ENCODE measurements at regions not wholly inside any gene's neighbourhood (a gene's known extent, or its start where the extent isn't known, plus 50 kb on each side); places are given as distances from the start of the nearest gene placed in this dataset.
A peak's percentile ranks its signal among the peaks of the same experiment; 100 is the strongest.

DNA sequence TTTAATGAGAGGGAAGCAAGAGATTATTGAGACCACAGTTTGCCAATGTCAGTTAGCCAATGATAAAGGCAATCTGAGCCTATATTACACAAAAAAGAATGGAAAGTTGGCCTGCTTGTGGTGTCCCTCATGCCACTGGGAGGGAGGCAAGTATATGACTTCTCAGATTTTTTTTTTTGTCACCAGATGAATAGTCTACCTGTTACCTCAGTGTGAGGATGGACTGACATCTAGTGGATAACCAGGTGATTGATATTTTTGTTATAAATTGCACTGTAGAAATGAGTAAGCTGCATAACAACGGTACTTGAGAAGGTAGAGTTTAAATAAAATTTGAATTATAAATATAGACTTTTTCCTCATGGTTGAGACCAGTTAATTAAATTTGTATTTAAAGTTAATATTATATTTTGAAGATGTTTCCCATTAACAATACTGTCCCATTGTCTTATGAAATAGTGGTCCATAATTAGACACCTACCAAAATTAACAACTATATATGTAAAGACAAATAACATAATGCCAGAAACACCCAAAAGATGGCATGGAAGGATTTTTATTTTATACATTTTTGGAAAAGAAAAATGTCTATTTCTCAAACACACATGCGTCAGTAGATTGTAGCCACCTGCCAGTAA is 237.8 kb upstream of the GADL1 start:
- no peaks in the 10 kb centered on the region for H3K4me1 ChIP-seq
- 71 to 74% methylated on average over 2 of the region's 2 CpGs for WGBS, 2 donors (ENCODE audit: low coverage in 1 of 2)
- H3K36me3 ChIP-seq, result no peaks in the 10 kb centered on the region
- no peak overlapping the region for H3K4me3 ChIP-seq
- no peak overlapping the region for H3K27ac ChIP-seq
- no peaks in the 10 kb centered on the region for H3K9me3 ChIP-seq
- ATAC-seq, result no peak
- TF ChIP-seq POLR2A (IDR thresholded peaks at IDR 0.05), result no peak
- TF ChIP-seq, protein P1, sequence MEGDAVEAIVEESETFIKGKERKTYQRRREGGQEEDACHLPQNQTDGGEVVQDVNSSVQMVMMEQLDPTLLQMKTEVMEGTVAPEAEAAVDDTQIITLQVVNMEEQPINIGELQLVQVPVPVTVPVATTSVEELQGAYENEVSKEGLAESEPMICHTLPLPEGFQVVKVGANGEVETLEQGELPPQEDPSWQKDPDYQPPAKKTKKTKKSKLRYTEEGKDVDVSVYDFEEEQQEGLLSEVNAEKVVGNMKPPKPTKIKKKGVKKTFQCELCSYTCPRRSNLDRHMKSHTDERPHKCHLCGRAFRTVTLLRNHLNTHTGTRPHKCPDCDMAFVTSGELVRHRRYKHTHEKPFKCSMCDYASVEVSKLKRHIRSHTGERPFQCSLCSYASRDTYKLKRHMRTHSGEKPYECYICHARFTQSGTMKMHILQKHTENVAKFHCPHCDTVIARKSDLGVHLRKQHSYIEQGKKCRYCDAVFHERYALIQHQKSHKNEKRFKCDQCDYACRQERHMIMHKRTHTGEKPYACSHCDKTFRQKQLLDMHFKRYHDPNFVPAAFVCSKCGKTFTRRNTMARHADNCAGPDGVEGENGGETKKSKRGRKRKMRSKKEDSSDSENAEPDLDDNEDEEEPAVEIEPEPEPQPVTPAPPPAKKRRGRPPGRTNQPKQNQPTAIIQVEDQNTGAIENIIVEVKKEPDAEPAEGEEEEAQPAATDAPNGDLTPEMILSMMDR (IDR thresholded peaks at IDR 0.05), result peak; percentile 22 to 57 (median 48)
- H3K27me3 ChIP-seq, result no peaks in the 10 kb centered on the region

DNA sequence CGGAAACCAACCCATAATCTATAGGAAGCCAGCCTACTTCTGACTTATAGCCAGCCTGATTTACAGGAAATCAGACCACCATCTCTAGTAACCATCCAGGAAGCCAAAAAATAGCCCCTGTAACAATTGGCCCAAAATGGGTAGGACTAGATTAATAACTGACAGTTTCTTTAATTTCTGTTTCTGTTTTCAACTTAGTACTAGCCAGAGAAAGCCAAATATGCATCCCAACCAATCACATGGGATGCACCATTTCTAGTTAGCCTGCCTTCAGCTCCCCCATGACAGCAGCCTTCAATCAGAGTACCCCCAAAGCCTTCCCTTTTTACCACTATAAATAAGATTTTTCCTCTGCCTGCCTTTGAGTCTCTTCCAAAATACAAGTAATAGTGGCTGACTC is 239.1 kb upstream of the GADL1 start:
- H3K27me3 ChIP-seq, result no peaks in the 10 kb centered on the region
- H3K4me3 ChIP-seq, result no peak overlapping the region
- WGBS, 2 donors (ENCODE audit: low coverage in 1 of 2), result 88 to 92% methylated on average over 1 of the region's 1 CpG
- no peak overlapping the region for H3K27ac ChIP-seq
- H3K4me1 ChIP-seq, result no peaks in the 10 kb centered on the region
- ATAC-seq, result no peak
- H3K9me3 ChIP-seq, result no peaks in the 10 kb centered on the region
- no peaks in the 10 kb centered on the region for H3K36me3 ChIP-seq
- TF ChIP-seq POLR2AphosphoS5 (IDR thresholded peaks at IDR 0.05) (no peak), POLR2A (IDR thresholded peaks at IDR 0.05) (no peak), EP300 (IDR thresholded peaks at IDR 0.05) (no peak)
- TF ChIP-seq, protein P1 (IDR thresholded peaks at IDR 0.05), result no peak

DNA sequence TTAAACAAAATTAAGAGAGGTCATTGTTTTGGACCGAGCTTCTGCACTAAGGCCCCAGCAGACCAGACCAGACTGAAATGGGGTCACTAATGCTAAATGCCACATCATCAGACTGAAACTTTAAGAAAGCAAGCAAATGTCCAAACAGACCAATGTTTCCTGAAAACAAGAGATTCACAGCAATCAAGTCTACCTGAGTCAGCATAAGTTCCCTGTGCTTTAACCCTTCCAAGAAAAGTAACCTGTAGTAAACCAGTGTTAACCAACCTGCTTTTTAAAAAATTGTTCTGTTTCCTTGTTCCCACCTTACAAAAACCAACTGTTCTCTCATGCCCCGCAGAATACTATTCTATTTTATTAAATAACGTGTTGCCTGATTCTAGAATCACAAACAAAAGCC is 241.1 kb upstream of the GADL1 start:
- Histone ChIP-seq H3K27me3 (no peaks in the 10 kb centered on the region), H3K9me3 (no peaks in the 10 kb centered on the region), H3K4me3 (no peak overlapping the region), H3K36me3 (no peaks in the 10 kb centered on the region), H3K27ac (no peak overlapping the region), H3K4me1 (no peaks in the 10 kb centered on the region)
- 76 to 85% methylated on average over 3 of the region's 3 CpGs for WGBS, 2 donors (ENCODE audit: low coverage in 1 of 2)
- no peak for TF ChIP-seq EP300 (IDR thresholded peaks at IDR 0.05)
- no peak for ATAC-seq

DNA sequence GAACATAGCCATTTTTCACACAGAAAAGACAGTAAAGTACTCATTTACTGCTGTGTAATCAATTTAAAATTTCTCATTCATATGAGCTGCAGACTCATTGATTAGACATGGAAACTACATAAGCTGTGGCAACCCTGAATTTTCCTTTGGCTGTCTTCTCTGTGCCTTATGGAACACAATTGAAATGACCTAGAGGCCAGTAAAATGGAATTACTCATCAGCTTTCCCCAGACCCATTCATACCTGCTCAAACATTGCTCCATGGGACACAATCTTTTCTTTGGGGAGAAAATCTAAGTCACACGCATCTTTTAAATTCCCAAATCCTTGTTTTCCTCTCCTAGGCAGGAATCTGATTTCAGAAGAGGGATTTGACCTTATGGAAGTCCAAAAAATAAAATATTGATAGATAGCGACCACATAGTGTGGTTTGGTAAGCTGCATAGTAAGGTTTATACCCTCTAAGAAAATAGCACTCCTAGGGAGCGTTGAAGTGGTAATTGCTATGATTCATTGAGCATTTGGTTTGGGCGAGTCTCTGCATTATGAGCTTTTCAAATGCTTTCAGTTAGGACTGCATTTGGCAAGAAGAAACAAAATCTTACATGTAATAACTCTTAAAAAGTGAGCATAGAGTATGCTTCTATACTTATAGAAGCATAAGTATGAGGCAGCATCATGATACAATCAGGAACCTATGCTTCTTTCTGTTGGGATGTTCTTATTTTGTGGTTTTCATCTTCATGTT is 243.4 kb upstream of the GADL1 start:
- no peak overlapping the region for H3K27ac ChIP-seq
- no peak for ATAC-seq
- no peaks in the 10 kb centered on the region for H3K9me3 ChIP-seq
- H3K27me3 ChIP-seq, result no peaks in the 10 kb centered on the region
- no peaks in the 10 kb centered on the region for H3K36me3 ChIP-seq
- TF ChIP-seq EP300 (IDR thresholded peaks at IDR 0.05) (no peak), POLR2A (IDR thresholded peaks at IDR 0.05) (no peak), POLR2AphosphoS5 (IDR thresholded peaks at IDR 0.05) (no peak)
- TF ChIP-seq, protein P1 (IDR thresholded peaks at IDR 0.05), result no peak
- no peak overlapping the region for H3K4me3 ChIP-seq
- WGBS, 2 donors (ENCODE audit: low coverage in 1 of 2), result 95 to 98% methylated on average over 4 of the region's 4 CpGs
- H3K4me1 ChIP-seq, result no peaks in the 10 kb centered on the region

DNA sequence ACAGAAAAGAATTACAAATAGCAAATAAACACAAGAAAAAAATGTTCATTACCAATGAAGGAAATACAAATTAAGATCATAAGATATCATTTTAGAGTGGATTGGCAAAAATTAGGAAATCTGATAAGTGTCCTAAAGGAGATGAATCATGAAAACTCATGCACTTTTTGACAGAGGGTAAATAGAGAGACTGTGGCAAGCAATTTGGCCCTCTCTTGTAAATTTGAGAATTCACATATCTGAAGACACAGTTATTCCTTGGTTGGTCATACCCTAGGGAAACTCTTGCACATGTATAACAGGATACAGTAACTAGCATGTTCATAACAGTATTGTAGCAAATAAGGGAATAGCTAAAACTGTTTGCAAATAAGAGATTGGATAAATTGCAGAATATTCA is 246.0 kb upstream of the GADL1 start:
- no peaks in the 10 kb centered on the region for H3K36me3 ChIP-seq
- ATAC-seq, result no peak
- no peaks in the 10 kb centered on the region for H3K4me1 ChIP-seq
- TF ChIP-seq EP300 (IDR thresholded peaks at IDR 0.05), result no peak
- TF ChIP-seq, protein P1 (IDR thresholded peaks at IDR 0.05), result no peak
- TF ChIP-seq POLR2AphosphoS5 (IDR thresholded peaks at IDR 0.05), result no peak
- no peak overlapping the region for H3K4me3 ChIP-seq
- no peaks in the 10 kb centered on the region for H3K27me3 ChIP-seq
- no peak overlapping the region for H3K27ac ChIP-seq
- no peaks in the 10 kb centered on the region for H3K9me3 ChIP-seq
